ENCODE measurements at regions not wholly inside any gene's neighbourhood (a gene's known extent, or its start where the extent isn't known, plus 50 kb on each side); places are given as distances from the start of the nearest gene placed in this dataset.
A peak's percentile ranks its signal among the peaks of the same experiment; 100 is the strongest.

DNA sequence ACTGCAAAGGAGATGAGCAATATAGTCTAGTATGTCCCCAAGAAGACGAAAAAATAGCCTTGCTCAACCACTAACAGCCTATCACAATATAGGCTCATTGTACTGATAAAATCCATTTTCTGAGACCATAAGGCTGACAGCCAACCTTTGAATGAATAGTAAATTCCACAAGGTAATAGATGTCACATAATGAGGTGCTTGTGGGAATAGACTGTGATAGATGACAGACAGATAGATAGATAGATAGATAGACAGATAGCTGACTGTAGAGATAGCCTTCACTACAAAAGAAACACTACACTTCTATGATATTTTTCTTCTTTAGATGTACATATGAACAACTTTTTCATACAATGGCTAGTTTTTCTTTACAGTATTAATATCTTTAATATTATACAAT lies 760.3 kb upstream of the NRSN1 start (continued):
- TF ChIP-seq NRL (CRISPR knock-in tag; IDR thresholded peaks at IDR 0.05; ENCODE audit: borderline replicate concordance), result no peak

DNA sequence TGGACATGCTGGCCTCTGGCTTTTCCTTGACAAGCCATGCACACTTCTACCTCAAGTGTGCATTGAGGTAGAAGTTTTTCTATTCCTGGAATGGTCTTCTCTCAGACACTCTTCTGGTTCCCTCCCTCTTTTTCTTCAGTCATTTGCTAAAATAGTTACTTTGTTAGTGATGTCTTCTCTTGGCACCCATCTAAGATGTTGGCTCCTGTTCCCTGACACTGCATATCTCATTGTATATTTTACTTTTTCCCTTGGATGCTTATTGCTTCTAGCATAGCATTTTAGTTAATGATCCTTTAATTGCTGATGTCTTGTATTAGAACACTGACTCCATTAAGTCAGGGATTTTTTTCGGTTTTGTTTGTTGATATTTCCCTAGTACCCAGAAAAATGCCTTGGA lies 758.7 kb upstream of the NRSN1 start:
- no TSS peak for BruUV-seq (replicated peaks)
- Histone ChIP-seq H4K20me1 (ENCODE audit: insufficient read depth, low read length) (no peaks in the 10 kb centered on the region), H3K27me3 (ENCODE audit: control insufficient read depth in 1 of 2, insufficient read depth in 2 of 2, low read length in 2 of 2) (no peaks in the 10 kb centered on the region), H2AFZ (ENCODE audit: low read length) (no peak overlapping the region), H3K4me1 (ENCODE audit: insufficient read depth, low read length) (no peaks in the 10 kb centered on the region), H3K36me3 (replicated peaks in 1 of 2; ENCODE audit: control insufficient read depth in 1 of 2, insufficient read depth in 2 of 2, low read length in 2 of 2) (no peaks in the 10 kb centered on the region), H3K79me2 (ENCODE audit: insufficient read depth, low read length) (no peaks in the 10 kb centered on the region), H3K9ac (ENCODE audit: insufficient read depth, low read depth, low read length) (no peak overlapping the region), H3K4me3 (replicated peaks in 1 of 3; ENCODE audit: insufficient read depth in 1 of 3, low read depth in 2 of 3, low read length in 3 of 3) (no peak overlapping the region), H3K27ac (ENCODE audit: extremely low read length, insufficient read depth, low read length) (no peak overlapping the region), H3K9me3 (ENCODE audit: low read length) (peaks cover 45% of the 10 kb centered on the region), H3K4me2 (ENCODE audit: low read depth, low read length) (no peak overlapping the region)
- FAIRE-seq, result no peak
- CTCF ChIA-PET (ENCODE audit: low intra/inter-chr PET ratio, low total read pairs), result no interaction called here
- POLR2A ChIA-PET, result no interaction called here
- DNase-seq (ENCODE audit: low spot score), result no peak
- ATAC-seq, result no peak
- intact Hi-C loops (cut with micrococcal nuclease; ENCODE audit: unreplicated experiment), result no loop called here
- in situ Hi-C loops (cut with HindIII; ENCODE audit: extremely low pct_ligation_motif_present, low pct_unique_long_range_greater_than_20kb), result no loop called here
- TF ChIP-seq BRD4 (CRISPR knock-in tag; IDR thresholded peaks at IDR 0.05), result no peak
- no peak for TF ChIP-seq MYNN (CRISPR knock-in tag; IDR thresholded peaks at IDR 0.05; ENCODE audit: low read depth)
- no peak for TF ChIP-seq ZNF768 (CRISPR knock-in tag; IDR thresholded peaks at IDR 0.05)
- no peak for TF ChIP-seq NRL (CRISPR knock-in tag; IDR thresholded peaks at IDR 0.05; ENCODE audit: borderline replicate concordance)
- 0% methylated on average over 1 of the region's 1 CpG for WGBS (ENCODE audit: low lambda C conversion rate)

GRCh38 chr6:23368557-23368956 lies 757.5 kb upstream of the NRSN1 start:
- POLR2A ChIA-PET, result no interaction called here
- H4K20me1 ChIP-seq (ENCODE audit: insufficient read depth, low read length), result no peaks in the 10 kb centered on the region
- CTCF ChIA-PET (ENCODE audit: low intra/inter-chr PET ratio, low total read pairs), result no interaction called here
- H3K27me3 ChIP-seq (ENCODE audit: control insufficient read depth in 1 of 2, insufficient read depth in 2 of 2, low read length in 2 of 2), result no peaks in the 10 kb centered on the region
- 3% methylated on average over 1 of the region's 1 CpG for WGBS (ENCODE audit: low lambda C conversion rate)
- in situ Hi-C loops (cut with HindIII; ENCODE audit: extremely low pct_ligation_motif_present, low pct_unique_long_range_greater_than_20kb) (no loop called here), intact Hi-C loops (cut with micrococcal nuclease; ENCODE audit: unreplicated experiment) (no loop called here)
- H3K4me2 ChIP-seq (ENCODE audit: low read depth, low read length), result no peak overlapping the region
- H3K4me3 ChIP-seq (replicated peaks in 1 of 3; ENCODE audit: insufficient read depth in 1 of 3, low read depth in 2 of 3, low read length in 3 of 3), result no peak overlapping the region
- no peaks in the 10 kb centered on the region for H3K79me2 ChIP-seq (ENCODE audit: insufficient read depth, low read length)
- H3K27ac ChIP-seq (ENCODE audit: extremely low read length, insufficient read depth, low read length), result no peak overlapping the region
- no peaks in the 10 kb centered on the region for H3K4me1 ChIP-seq (ENCODE audit: insufficient read depth, low read length)
- H3K36me3 ChIP-seq (replicated peaks in 1 of 2; ENCODE audit: control insufficient read depth in 1 of 2, insufficient read depth in 2 of 2, low read length in 2 of 2), result no peaks in the 10 kb centered on the region
- peaks cover 51% of the 10 kb centered on the region for H3K9me3 ChIP-seq (ENCODE audit: low read length)
- TF ChIP-seq MAFF (IDR thresholded peaks at IDR 0.05; ENCODE audit: low read depth, low read length) (peak; percentile 57), MAFK (conservative IDR thresholded peaks at IDR 0.05 in 1 of 2, IDR thresholded peaks at IDR 0.05 in 1 of 2; ENCODE audit: low read length in 2 of 2) (peak; percentile 68 to 73; a peak in 3 of 4 replicates), ZNF337 (CRISPR knock-in tag; IDR thresholded peaks at IDR 0.05; ENCODE audit: borderline replicate concordance, low read depth) (no peak)
- H3K9ac ChIP-seq (ENCODE audit: insufficient read depth, low read depth, low read length), result no peak overlapping the region
- H2AFZ ChIP-seq (ENCODE audit: low read length), result no peak overlapping the region
- FAIRE-seq (no peak), ATAC-seq (no peak), DNase-seq (ENCODE audit: low spot score) (no peak)
- BruUV-seq (replicated peaks), result no TSS peak

Measured in HepG2 (cell line).